ENCODE measurements at regions not wholly inside any gene's neighbourhood (a gene's known extent, or its start where the extent isn't known, plus 50 kb on each side); places are given as distances from the start of the nearest gene placed in this dataset.
A peak's percentile ranks its signal among the peaks of the same experiment; 100 is the strongest.

DNA sequence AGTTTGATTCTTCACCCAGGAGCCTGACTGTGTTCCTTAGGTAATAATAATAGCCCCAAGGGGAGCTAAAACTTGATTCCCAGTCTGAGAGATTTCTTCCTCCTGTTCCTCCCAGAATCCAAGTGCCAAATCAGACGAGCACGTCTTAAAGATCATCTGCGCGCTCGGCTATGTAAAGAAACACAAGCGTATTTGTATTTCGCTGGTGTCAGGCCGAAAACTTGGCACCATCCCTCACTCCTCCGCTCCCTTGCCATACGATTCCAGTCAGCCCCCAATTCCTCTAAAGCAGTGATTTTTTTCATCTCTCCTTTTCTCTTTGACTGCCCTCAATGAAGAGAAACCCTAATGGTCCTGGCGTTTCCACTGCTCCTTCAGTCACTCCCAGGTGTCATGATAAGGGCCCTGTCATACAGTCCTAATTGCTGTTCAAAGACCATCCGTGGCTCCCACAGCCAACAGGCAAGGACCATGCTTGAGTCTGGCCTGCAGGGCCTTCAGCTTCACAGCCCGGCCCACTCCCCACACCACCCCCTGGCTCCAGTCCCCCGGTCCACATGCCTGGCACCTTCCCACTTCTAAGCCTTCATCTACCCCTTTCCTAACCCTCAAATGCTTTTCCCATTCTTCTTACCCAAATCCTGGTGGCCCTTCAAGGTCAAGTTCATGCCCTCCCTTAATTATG, 130.8 kb upstream of the ID2 start:
- Histone ChIP-seq H3K36me3 (ENCODE audit: insufficient read depth, low read length, poor library complexity, severe bottlenecking) (no peaks in the 10 kb centered on the region), H3K27ac (ENCODE audit: low read depth, low read length, poor library complexity, severe bottlenecking) (no peak overlapping the region), H3K27me3 (replicated peaks; ENCODE audit: insufficient read depth, low read depth, low read length, poor library complexity) (no peaks in the 10 kb centered on the region), H3K4me1 (ENCODE audit: insufficient read depth, low read length, poor library complexity, severe bottlenecking) (peaks cover 5% of the 10 kb centered on the region), H3K4me3 (ENCODE audit: low read depth, low read length, poor library complexity, severe bottlenecking) (no peak overlapping the region), H3K9me3 (ENCODE audit: low read depth, low read length, poor library complexity, severe bottlenecking) (no peaks in the 10 kb centered on the region)
- no TSS peak for BruUV-seq (replicated peaks)
- DNase-seq (ENCODE audit: low spot score): no peak
- ChIA-PET POLR2A (ENCODE audit: low non-redundant PET) (no interaction called here), CTCF (no interaction called here)
- intact Hi-C loops (cut with micrococcal nuclease; ENCODE audit: unreplicated experiment): no loop called here
- TF ChIP-seq EZH2 (IDR thresholded peaks at IDR 0.05; ENCODE audit: borderline replicate concordance, low read depth, low read length, poor library complexity, severe bottlenecking): no peak
- TF ChIP-seq, protein P1, sequence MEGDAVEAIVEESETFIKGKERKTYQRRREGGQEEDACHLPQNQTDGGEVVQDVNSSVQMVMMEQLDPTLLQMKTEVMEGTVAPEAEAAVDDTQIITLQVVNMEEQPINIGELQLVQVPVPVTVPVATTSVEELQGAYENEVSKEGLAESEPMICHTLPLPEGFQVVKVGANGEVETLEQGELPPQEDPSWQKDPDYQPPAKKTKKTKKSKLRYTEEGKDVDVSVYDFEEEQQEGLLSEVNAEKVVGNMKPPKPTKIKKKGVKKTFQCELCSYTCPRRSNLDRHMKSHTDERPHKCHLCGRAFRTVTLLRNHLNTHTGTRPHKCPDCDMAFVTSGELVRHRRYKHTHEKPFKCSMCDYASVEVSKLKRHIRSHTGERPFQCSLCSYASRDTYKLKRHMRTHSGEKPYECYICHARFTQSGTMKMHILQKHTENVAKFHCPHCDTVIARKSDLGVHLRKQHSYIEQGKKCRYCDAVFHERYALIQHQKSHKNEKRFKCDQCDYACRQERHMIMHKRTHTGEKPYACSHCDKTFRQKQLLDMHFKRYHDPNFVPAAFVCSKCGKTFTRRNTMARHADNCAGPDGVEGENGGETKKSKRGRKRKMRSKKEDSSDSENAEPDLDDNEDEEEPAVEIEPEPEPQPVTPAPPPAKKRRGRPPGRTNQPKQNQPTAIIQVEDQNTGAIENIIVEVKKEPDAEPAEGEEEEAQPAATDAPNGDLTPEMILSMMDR (conservative IDR thresholded peaks at IDR 0.05; ENCODE audit: low read depth, low read length): no peak

DNA sequence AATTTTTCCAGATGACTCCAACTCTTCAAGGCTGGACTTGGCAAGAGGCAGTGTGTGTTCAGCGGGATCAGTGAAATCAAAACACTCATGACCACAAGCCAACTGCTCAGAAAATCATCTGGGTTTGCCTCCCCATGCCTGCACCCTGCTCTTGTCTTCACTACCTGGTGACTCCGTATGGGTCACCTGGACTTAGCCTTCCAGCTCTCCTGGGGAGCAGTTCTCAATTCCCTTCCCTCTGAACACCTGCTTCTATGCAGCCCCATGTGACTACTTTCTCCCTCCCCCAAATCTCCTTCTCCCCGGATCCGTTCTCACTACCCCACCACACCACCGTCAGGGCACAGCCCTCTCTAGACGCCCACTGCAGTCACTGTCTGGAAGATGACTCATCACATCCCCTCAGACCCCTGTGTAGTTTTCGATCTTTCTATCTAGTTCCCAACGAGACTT, 130.2 kb upstream of the ID2 start:
- Histone ChIP-seq H3K4me3 (ENCODE audit: low read depth, low read length, poor library complexity, severe bottlenecking) (no peak overlapping the region), H3K27ac (ENCODE audit: low read depth, low read length, poor library complexity, severe bottlenecking) (no peak overlapping the region), H3K36me3 (ENCODE audit: insufficient read depth, low read length, poor library complexity, severe bottlenecking) (no peaks in the 10 kb centered on the region), H3K27me3 (replicated peaks; ENCODE audit: insufficient read depth, low read depth, low read length, poor library complexity) (no peaks in the 10 kb centered on the region), H3K9me3 (ENCODE audit: low read depth, low read length, poor library complexity, severe bottlenecking) (no peaks in the 10 kb centered on the region), H3K4me1 (ENCODE audit: insufficient read depth, low read length, poor library complexity, severe bottlenecking) (peaks cover 5% of the 10 kb centered on the region)
- intact Hi-C loops (cut with micrococcal nuclease; ENCODE audit: unreplicated experiment): no loop called here
- ChIA-PET POLR2A (ENCODE audit: low non-redundant PET) (no interaction called here), CTCF (no interaction called here)
- DNase-seq (ENCODE audit: low spot score): peak; percentile 29
- no TSS peak for BruUV-seq (replicated peaks)
- TF ChIP-seq, protein P1 (conservative IDR thresholded peaks at IDR 0.05; ENCODE audit: low read depth, low read length): no peak
- TF ChIP-seq EZH2 (IDR thresholded peaks at IDR 0.05; ENCODE audit: borderline replicate concordance, low read depth, low read length, poor library complexity, severe bottlenecking): no peak

DNA sequence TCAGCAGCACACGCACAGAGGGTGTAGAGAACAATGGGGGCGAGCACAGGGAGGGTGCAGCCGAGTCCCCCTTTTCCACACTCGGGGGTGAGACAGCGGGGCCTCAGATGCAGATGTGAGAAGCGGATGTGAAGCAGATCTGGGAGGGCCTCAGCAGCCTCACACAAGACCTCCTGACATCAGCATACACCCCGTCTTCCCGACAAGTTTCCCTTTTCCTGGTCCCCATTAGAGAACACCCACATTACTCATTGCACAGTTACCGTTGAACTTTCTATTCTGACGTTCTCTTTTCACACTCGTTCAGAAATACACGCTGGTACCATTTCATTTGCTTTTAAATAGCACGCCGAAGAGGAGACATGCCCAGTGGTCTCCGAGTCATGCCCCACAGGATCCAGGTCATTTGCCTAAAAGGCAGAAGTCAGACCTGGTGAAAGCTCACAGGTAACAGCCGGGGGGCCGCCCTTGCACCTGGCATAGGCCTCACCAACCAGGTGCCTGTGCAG, 129.5 kb upstream of the ID2 start:
- no peak overlapping the region for H3K4me3 ChIP-seq (ENCODE audit: low read depth, low read length, poor library complexity, severe bottlenecking)
- no peaks in the 10 kb centered on the region for H3K36me3 ChIP-seq (ENCODE audit: insufficient read depth, low read length, poor library complexity, severe bottlenecking)
- BruUV-seq (replicated peaks): no TSS peak
- H3K9me3 ChIP-seq (ENCODE audit: low read depth, low read length, poor library complexity, severe bottlenecking): no peaks in the 10 kb centered on the region
- ChIA-PET CTCF (no interaction called here), POLR2A (ENCODE audit: low non-redundant PET) (no interaction called here)
- no peaks in the 10 kb centered on the region for H3K27me3 ChIP-seq (replicated peaks; ENCODE audit: insufficient read depth, low read depth, low read length, poor library complexity)
- no peak overlapping the region for H3K27ac ChIP-seq (ENCODE audit: low read depth, low read length, poor library complexity, severe bottlenecking)
- no peak for TF ChIP-seq EZH2 (IDR thresholded peaks at IDR 0.05; ENCODE audit: borderline replicate concordance, low read depth, low read length, poor library complexity, severe bottlenecking)
- TF ChIP-seq, protein P1 (conservative IDR thresholded peaks at IDR 0.05; ENCODE audit: low read depth, low read length): no peak
- intact Hi-C loops (cut with micrococcal nuclease; ENCODE audit: unreplicated experiment): no loop called here
- DNase-seq (ENCODE audit: low spot score): no peak
- peaks cover 5% of the 10 kb centered on the region for H3K4me1 ChIP-seq (ENCODE audit: insufficient read depth, low read length, poor library complexity, severe bottlenecking)
